HEK293 (cell line): ENCODE measurements at regions not wholly inside any gene's neighbourhood (a gene's known extent, or its start where the extent isn't known, plus 50 kb on each side); places are given as distances from the start of the nearest gene placed in this dataset.

Experiments
- CTCF ChIA-PET: fragments of 350-600 bp; formaldehyde crosslinking; extraction: SDS; loops from one replicate; lab custom pipeline; 2021; ENCODE audit warnings: antibody characterized with exemption; lab: Yijun Ruan, JAX
- POLR2A ChIA-PET: fragments of 300-600 bp; formaldehyde crosslinking; extraction: SDS; loops from one replicate; lab custom pipeline; 2020; ENCODE audit warnings: antibody characterized with exemption, inconsistent platforms; lab: Yijun Ruan, JAX
- H3K27ac ChIP-seq: fragments of 200-500 bp; sonication (Bioruptor generic); 2 replicates; pipeline ENCODE4 v1.5.1; 2014; ENCODE audit warnings: low read depth, low read length, control low read depth, inconsistent platforms; ENCODE audit errors: extremely low read depth
- H3K36me3 ChIP-seq, 2 experiments: fragments of 200-500 bp in 1 of 2; sonication (Bioruptor generic) in 1 of 2; 1 replicate in 1 of 2; 2 replicates in 1 of 2; pipeline ENCODE4 v1.5.1; 2014 to 2017; ENCODE audit warnings: inconsistent platforms in 2 of 2, low read length in 2 of 2; ENCODE audit not compliant: control insufficient read depth in 2 of 2, insufficient read depth in 1 of 2
- H3K4me1 ChIP-seq: fragments of 200-500 bp; sonication (Bioruptor generic); 2 replicates; pipeline ENCODE4 v1.5.1; 2014; ENCODE audit warnings: mild to moderate bottlenecking, low read length, inconsistent platforms; ENCODE audit not compliant: control insufficient read depth, insufficient read depth
- H3K4me3 ChIP-seq: 2 replicates; pipeline ENCODE4 v1.5.1; 2011; ENCODE audit warnings: low read depth, mild to moderate bottlenecking, control low read depth, low read length, moderate library complexity
- H3K9me3 ChIP-seq: fragments of 200-500 bp; sonication (Bioruptor generic); 2 replicates; pipeline ENCODE4 v1.5.1; 2014; ENCODE audit warnings: low read depth, low read length, inconsistent platforms; ENCODE audit not compliant: control insufficient read depth, insufficient read depth
- BCL11B ChIP-seq: fragments of 450-650 bp; formaldehyde crosslinking; IDR thresholded peaks from 2 replicates; pipeline ENCODE4 v1.5.1; 2016; ENCODE audit warnings: low read depth, missing biosample characterization, missing genetic modification characterization
- FEZF1 ChIP-seq: fragments of 450-650 bp; formaldehyde crosslinking; IDR thresholded peaks from 2 replicates; pipeline ENCODE4 v1.5.1; 2016; ENCODE audit warnings: missing biosample characterization, missing genetic modification characterization
- GLIS1 ChIP-seq: fragments of 450-650 bp; formaldehyde crosslinking; IDR thresholded peaks from 2 replicates; pipeline ENCODE4 v1.5.1; 2016; ENCODE audit warnings: missing biosample characterization, missing genetic modification characterization
- INSM2 ChIP-seq: fragments of 450-650 bp; formaldehyde crosslinking; IDR thresholded peaks from 2 replicates; pipeline ENCODE4 v1.5.1; 2016; ENCODE audit warnings: missing biosample characterization, missing genetic modification characterization
- KLF8 ChIP-seq: fragments of 450-650 bp; formaldehyde crosslinking; IDR thresholded peaks from 2 replicates; pipeline ENCODE4 v1.5.1; 2016; ENCODE audit warnings: missing biosample characterization, missing genetic modification characterization
- PATZ1 ChIP-seq: fragments of 450-650 bp; formaldehyde crosslinking; IDR thresholded peaks from 2 replicates; pipeline ENCODE4 v1.5.1; 2016; ENCODE audit warnings: missing biosample characterization, missing genetic modification characterization
- PBX3 ChIP-seq: sonication (generic); formaldehyde crosslinking; IDR thresholded peaks from 2 replicates; pipeline ENCODE4 v1.8.1; 2022; ENCODE audit warnings: mild to moderate bottlenecking, moderate library complexity, missing genetic modification reagents
- RBAK ChIP-seq: fragments of 450-650 bp; formaldehyde crosslinking; IDR thresholded peaks from 2 replicates; pipeline ENCODE4 v1.5.1; 2016; ENCODE audit warnings: missing biosample characterization, missing genetic modification characterization
- SCRT1 ChIP-seq: fragments of 450-650 bp; formaldehyde crosslinking; IDR thresholded peaks from 2 replicates; pipeline ENCODE4 v1.5.1; 2016; ENCODE audit warnings: missing biosample characterization, missing genetic modification characterization, borderline replicate concordance
- SP2 ChIP-seq: fragments of 450-650 bp; formaldehyde crosslinking; IDR thresholded peaks from 2 replicates; pipeline ENCODE4 v1.5.1; 2016; ENCODE audit warnings: missing biosample characterization, missing genetic modification characterization
- TRIM28 ChIP-seq: IDR thresholded peaks from 2 replicates; pipeline ENCODE4 v1.6.1; 2011; ENCODE audit warnings: low read length, control low read depth, borderline replicate concordance
- YY1 ChIP-seq: fragments of 450-650 bp; formaldehyde crosslinking; IDR thresholded peaks from 2 replicates; pipeline ENCODE4 v1.5.1; 2018; ENCODE audit warnings: missing biosample characterization, missing genetic modification characterization
- ZFP3 ChIP-seq: fragments of 450-650 bp; formaldehyde crosslinking; IDR thresholded peaks from 2 replicates; pipeline ENCODE4 v1.5.1; 2016; ENCODE audit warnings: low read depth, missing biosample characterization, missing genetic modification characterization
- ZNF157 ChIP-seq: fragments of 450-650 bp; formaldehyde crosslinking; IDR thresholded peaks from 2 replicates; pipeline ENCODE4 v1.5.1; 2016; ENCODE audit warnings: missing biosample characterization, missing genetic modification characterization
- ZNF302 ChIP-seq: fragments of 450-650 bp; formaldehyde crosslinking; IDR thresholded peaks from 2 replicates; pipeline ENCODE4 v1.5.1; 2016; ENCODE audit warnings: missing biosample characterization, missing genetic modification characterization, low read depth
- ZNF350 ChIP-seq: fragments of 450-650 bp; formaldehyde crosslinking; IDR thresholded peaks from 2 replicates; pipeline ENCODE4 v1.5.0; 2017; ENCODE audit warnings: missing biosample characterization, mild to moderate bottlenecking, missing genetic modification characterization
- ZNF366 ChIP-seq: fragments of 450-650 bp; formaldehyde crosslinking; conservative IDR thresholded peaks from 2 replicates; pipeline ENCODE4 v1.5.1; 2016; ENCODE audit warnings: missing biosample characterization, missing genetic modification characterization
- ZNF423 ChIP-seq: fragments of 450-650 bp; formaldehyde crosslinking; IDR thresholded peaks from 2 replicates; pipeline ENCODE4 v1.5.1; 2016; ENCODE audit warnings: missing biosample characterization, missing genetic modification characterization
- ZNF510 ChIP-seq: fragments of 450-650 bp; formaldehyde crosslinking; IDR thresholded peaks from 2 replicates; pipeline ENCODE4 v1.5.1; 2018; ENCODE audit warnings: mild to moderate bottlenecking, missing genetic modification characterization, missing biosample characterization; ENCODE audit not compliant: insufficient replicate concordance
- ZNF521 ChIP-seq: fragments of 450-650 bp; formaldehyde crosslinking; IDR thresholded peaks from 2 replicates; pipeline ENCODE4 v1.5.1; 2017; ENCODE audit warnings: missing biosample characterization, mild to moderate bottlenecking, missing genetic modification characterization
- ZNF548 ChIP-seq: fragments of 450-650 bp; formaldehyde crosslinking; IDR thresholded peaks from 2 replicates; pipeline ENCODE4 v1.5.1; 2016; ENCODE audit warnings: missing biosample characterization, missing genetic modification characterization
- ZNF629 ChIP-seq: fragments of 450-650 bp; formaldehyde crosslinking; IDR thresholded peaks from 2 replicates; pipeline ENCODE4 v1.5.1; 2017; ENCODE audit warnings: missing biosample characterization, missing genetic modification characterization
- ZNF664 ChIP-seq: fragments of 450-650 bp; formaldehyde crosslinking; IDR thresholded peaks from 2 replicates; pipeline ENCODE4 v1.5.1; 2016; ENCODE audit warnings: missing biosample characterization, missing genetic modification characterization
- ZNF747 ChIP-seq: fragments of 450-650 bp; formaldehyde crosslinking; IDR thresholded peaks from 2 replicates; pipeline ENCODE4 v1.5.1; 2016; ENCODE audit warnings: missing biosample characterization, missing genetic modification characterization
- ZNF837 ChIP-seq: fragments of 450-650 bp; formaldehyde crosslinking; IDR thresholded peaks from 2 replicates; pipeline ENCODE4 v1.5.1; 2016; ENCODE audit warnings: missing biosample characterization, missing genetic modification characterization
- ZSCAN16 ChIP-seq: fragments of 450-650 bp; formaldehyde crosslinking; IDR thresholded peaks from 2 replicates; pipeline ENCODE4 v1.5.1; 2016; ENCODE audit warnings: missing biosample characterization, missing genetic modification characterization
- ZSCAN4 ChIP-seq: fragments of 450-650 bp; formaldehyde crosslinking; IDR thresholded peaks from 2 replicates; pipeline ENCODE4 v1.5.1; 2017; ENCODE audit warnings: missing biosample characterization, missing genetic modification characterization
- TF ChIP-seq, protein P1 (sequence below): fragments of 450-650 bp; formaldehyde crosslinking; IDR thresholded peaks from 2 replicates; pipeline ENCODE4 v1.5.1; 2016; ENCODE audit warnings: missing biosample characterization, missing genetic modification characterization

GRCh38 chr5:1975406-1975715 is 92.6 kb upstream of the IRX4 start (continued):
- TF ChIP-seq TRIM28 (no peak), ZSCAN16 (no peak), YY1 (tag by site-specific recombination) (no peak), ZNF157 (no peak), KLF8 (tag by site-specific recombination) (no peak)

GRCh38 chr5:1974501-1975405 is 92.0 kb upstream of the IRX4 start:
- ChIA-PET CTCF (interaction anchor here (0.7 kb wide), 2 partner anchors 45 to 1293 kb away, joined by 4 to 5 read pairs; no protein-coding TSS in a partner anchor), POLR2A (no interaction called here)
- no peaks in the 10 kb centered on the region for H3K4me1 ChIP-seq
- no peaks in the 10 kb centered on the region for H3K9me3 ChIP-seq
- TF ChIP-seq ZNF423 (tag by site-specific recombination) = no peak
- TF ChIP-seq ZNF521 (tag by site-specific recombination) = no peak
- no peak for TF ChIP-seq ZNF548 (tag by site-specific recombination)
- TF ChIP-seq ZNF302 = no peak
- no peak for TF ChIP-seq GLIS1
- TF ChIP-seq ZNF747 (tag by site-specific recombination) = no peak
- no peak for TF ChIP-seq ZNF629 (tag by site-specific recombination)
- no peak for TF ChIP-seq ZNF837 (tag by site-specific recombination)
- no peak for TF ChIP-seq INSM2 (tag by site-specific recombination)
- no peak for TF ChIP-seq FEZF1 (tag by site-specific recombination)
- TF ChIP-seq, protein P1, sequence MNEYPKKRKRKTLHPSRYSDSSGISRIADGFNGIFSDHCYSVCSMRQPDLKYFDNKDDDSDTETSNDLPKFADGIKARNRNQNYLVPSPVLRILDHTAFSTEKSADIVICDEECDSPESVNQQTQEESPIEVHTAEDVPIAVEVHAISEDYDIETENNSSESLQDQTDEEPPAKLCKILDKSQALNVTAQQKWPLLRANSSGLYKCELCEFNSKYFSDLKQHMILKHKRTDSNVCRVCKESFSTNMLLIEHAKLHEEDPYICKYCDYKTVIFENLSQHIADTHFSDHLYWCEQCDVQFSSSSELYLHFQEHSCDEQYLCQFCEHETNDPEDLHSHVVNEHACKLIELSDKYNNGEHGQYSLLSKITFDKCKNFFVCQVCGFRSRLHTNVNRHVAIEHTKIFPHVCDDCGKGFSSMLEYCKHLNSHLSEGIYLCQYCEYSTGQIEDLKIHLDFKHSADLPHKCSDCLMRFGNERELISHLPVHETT (tag by site-specific recombination) = no peak
- TF ChIP-seq ZNF366 (tag by site-specific recombination) = no peak
- no peak for TF ChIP-seq RBAK (tag by site-specific recombination)
- H3K27ac ChIP-seq = no peak overlapping the region
- no peak overlapping the region for H3K4me3 ChIP-seq
- H3K36me3 ChIP-seq = no peaks in the 10 kb centered on the region

DNA sequence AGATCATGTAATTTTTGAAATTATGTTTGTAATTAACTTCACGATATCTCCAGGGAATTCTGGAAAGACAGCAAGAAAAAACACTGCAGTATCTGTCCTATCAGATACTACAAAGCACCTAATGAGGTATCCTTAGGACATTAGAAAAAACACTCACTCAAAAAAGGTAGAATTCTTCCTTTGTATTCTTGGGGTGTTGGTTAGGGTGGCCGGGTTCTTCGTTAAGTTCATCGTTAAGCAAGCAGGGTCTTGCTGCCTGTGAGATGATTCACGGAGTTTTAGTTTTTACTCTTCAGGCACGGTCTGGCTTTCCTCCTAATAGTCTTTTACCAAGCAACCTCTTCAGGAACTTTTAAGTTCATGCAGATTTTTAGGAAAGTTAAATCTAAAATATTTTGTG is 91.4 kb upstream of the IRX4 start:
- no peak overlapping the region for H3K4me3 ChIP-seq
- H3K9me3 ChIP-seq = no peaks in the 10 kb centered on the region
- CTCF ChIA-PET = interaction anchor here (0.7 kb wide), 1 partner anchor 1294 kb away, joined by 4 read pairs; no protein-coding TSS in a partner anchor
- POLR2A ChIA-PET = no interaction called here
- no peaks in the 10 kb centered on the region for H3K4me1 ChIP-seq
- no peak overlapping the region for H3K27ac ChIP-seq
- H3K36me3 ChIP-seq = no peaks in the 10 kb centered on the region
- TF ChIP-seq ZSCAN4 (tag by site-specific recombination) (no peak), ZNF521 (tag by site-specific recombination) (no peak), SCRT1 (tag by site-specific recombination) (no peak), PATZ1 (tag by site-specific recombination) (no peak), PBX3 (CRISPR knock-in tag) (no peak), SP2 (tag by site-specific recombination) (no peak), ZNF664 (tag by site-specific recombination) (no peak), ZNF350 (tag by site-specific recombination) (no peak), ZFP3 (tag by site-specific recombination) (no peak), ZNF510 (tag by site-specific recombination) (no peak), BCL11B (tag by site-specific recombination) (no peak)
